Vagina (tissue), 2 donors: ENCODE measurements at regions not wholly inside any gene's neighbourhood (a gene's known extent, or its start where the extent isn't known, plus 50 kb on each side); places are given as distances from the start of the nearest gene placed in this dataset.

Experiments
- DNase-seq, 2 donors: peaks; one replicate each; pipeline ENCODE4 v3.0.0-alpha.2; 2017; ENCODE audit errors: extremely low spot score in 2 of 2
- H3K27ac ChIP-seq: fragments of 200-600 bp; sonication (generic); one replicate; pipeline ENCODE4 v1.5.1; 2019
- H3K27me3 ChIP-seq: fragments of 200-600 bp; sonication (generic); one replicate; pipeline ENCODE4 v1.5.1; 2019
- H3K36me3 ChIP-seq, 2 donors: fragments of 200-600 bp; sonication (generic); one replicate each; pipeline ENCODE4 v1.5.1; 2017 to 2019
- H3K4me1 ChIP-seq: fragments of 200-600 bp; sonication (generic); one replicate; pipeline ENCODE4 v1.5.1; 2019
- H3K4me3 ChIP-seq, 2 donors: fragments of 200-600 bp; sonication (generic); 1 replicate in 1 of 2; 2 replicates in 1 of 2; pipeline ENCODE4 v1.5.1; 2016 to 2019
- H3K9me3 ChIP-seq: fragments of 200-600 bp; sonication (generic); one replicate; pipeline ENCODE4 v1.5.1; 2019
- POLR2A ChIP-seq, 2 donors: fragments of 450-650 bp; IDR thresholded peaks; one replicate each; pipeline ENCODE4 v1.6.1; 2017; ENCODE audit warnings: antibody characterized with exemption in 2 of 2, mild to moderate bottlenecking in 2 of 2, moderate library complexity in 2 of 2
- POLR2AphosphoS5 ChIP-seq, 2 donors: sonication (generic); formaldehyde crosslinking; IDR thresholded peaks; one replicate each; pipeline ENCODE4 v1.9.0; 2017; ENCODE audit warnings: antibody characterized with exemption in 2 of 2, mild to moderate bottlenecking in 2 of 2, low read depth in 1 of 2; ENCODE audit not compliant: insufficient read depth in 1 of 2
- intact Hi-C: fragments of 100-400 bp; cut with DNase I; formaldehyde crosslinking; loops from one replicate; pipeline ENCODE4 v1.15.1; 2023
- TF ChIP-seq, protein P1 (sequence below), 3 experiments: fragments of 450-650 bp in 2 of 3; fragments of 200-600 bp in 1 of 3; sonication (generic) in 1 of 3; IDR thresholded peaks; one replicate each; pipeline ENCODE4 v1.5.1; 2017 to 2019; ENCODE audit warnings: antibody characterized with exemption in 3 of 3, mild to moderate bottlenecking in 2 of 3, moderate library complexity in 2 of 3

GRCh38 chr13:84050536-84050935 is 168.3 kb upstream of the SLITRK1 start:
- H3K9me3 ChIP-seq: no peaks in the 10 kb centered on the region
- H3K27me3 ChIP-seq: no peaks in the 10 kb centered on the region
- no peaks in the 10 kb centered on the region for H3K36me3 ChIP-seq
- H3K4me1 ChIP-seq: no peaks in the 10 kb centered on the region
- TF ChIP-seq, protein P1, sequence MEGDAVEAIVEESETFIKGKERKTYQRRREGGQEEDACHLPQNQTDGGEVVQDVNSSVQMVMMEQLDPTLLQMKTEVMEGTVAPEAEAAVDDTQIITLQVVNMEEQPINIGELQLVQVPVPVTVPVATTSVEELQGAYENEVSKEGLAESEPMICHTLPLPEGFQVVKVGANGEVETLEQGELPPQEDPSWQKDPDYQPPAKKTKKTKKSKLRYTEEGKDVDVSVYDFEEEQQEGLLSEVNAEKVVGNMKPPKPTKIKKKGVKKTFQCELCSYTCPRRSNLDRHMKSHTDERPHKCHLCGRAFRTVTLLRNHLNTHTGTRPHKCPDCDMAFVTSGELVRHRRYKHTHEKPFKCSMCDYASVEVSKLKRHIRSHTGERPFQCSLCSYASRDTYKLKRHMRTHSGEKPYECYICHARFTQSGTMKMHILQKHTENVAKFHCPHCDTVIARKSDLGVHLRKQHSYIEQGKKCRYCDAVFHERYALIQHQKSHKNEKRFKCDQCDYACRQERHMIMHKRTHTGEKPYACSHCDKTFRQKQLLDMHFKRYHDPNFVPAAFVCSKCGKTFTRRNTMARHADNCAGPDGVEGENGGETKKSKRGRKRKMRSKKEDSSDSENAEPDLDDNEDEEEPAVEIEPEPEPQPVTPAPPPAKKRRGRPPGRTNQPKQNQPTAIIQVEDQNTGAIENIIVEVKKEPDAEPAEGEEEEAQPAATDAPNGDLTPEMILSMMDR (IDR thresholded peaks at IDR 0.05): no peak
- TF ChIP-seq POLR2AphosphoS5 (IDR thresholded peaks at IDR 0.05; ENCODE audit: insufficient read depth in 1 of 2, low read depth in 1 of 2) (no peak), POLR2A (IDR thresholded peaks at IDR 0.05) (no peak)
- H3K27ac ChIP-seq: no peak overlapping the region
- intact Hi-C loops: no loop called here
- no peak overlapping the region for H3K4me3 ChIP-seq
- no peak for DNase-seq

DNA sequence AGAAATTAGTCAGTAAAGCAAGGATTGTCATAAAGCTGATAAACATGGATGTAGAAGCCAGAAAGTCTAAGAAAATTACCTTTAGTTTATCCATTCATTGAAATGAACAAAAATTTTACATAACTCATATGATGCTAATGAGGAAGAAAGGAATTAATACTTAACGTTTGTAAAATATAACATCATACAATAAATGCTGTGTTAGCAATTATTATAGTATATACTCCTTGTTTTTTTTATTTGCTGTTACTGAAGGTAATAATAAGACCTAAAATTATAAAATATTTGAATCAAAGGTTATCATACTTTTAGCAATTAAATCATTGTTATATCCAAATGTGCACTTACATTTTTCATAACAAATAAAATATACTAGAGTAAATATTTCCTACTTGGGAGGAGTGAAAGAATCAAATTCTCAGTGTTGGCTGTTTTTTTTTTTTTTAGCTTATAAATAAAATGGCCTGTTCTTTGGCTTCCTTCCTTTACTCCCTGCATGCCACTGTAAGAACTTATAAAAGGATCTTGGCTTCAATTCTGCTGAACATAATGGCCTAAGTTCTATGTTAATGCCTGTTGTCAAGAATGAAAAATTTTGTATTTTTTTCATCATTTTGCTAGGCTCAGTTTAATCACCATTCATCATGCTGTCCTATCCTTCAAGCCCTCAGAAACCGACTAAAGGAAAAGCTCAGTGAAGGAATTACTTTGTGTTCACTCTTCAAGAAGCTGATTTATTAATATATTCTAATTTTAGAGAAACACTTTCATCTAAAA is 167.4 kb upstream of the SLITRK1 start:
- Histone ChIP-seq H3K4me1 (no peaks in the 10 kb centered on the region), H3K9me3 (no peaks in the 10 kb centered on the region), H3K36me3 (no peaks in the 10 kb centered on the region), H3K27ac (no peak overlapping the region), H3K4me3 (no peak overlapping the region), H3K27me3 (no peaks in the 10 kb centered on the region)
- TF ChIP-seq, protein P1 (IDR thresholded peaks at IDR 0.05): no peak
- TF ChIP-seq POLR2A (IDR thresholded peaks at IDR 0.05) (no peak), POLR2AphosphoS5 (IDR thresholded peaks at IDR 0.05; ENCODE audit: insufficient read depth in 1 of 2, low read depth in 1 of 2) (no peak)
- intact Hi-C loops: no loop called here
- no peak for DNase-seq

GRCh38 chr13:84044805-84045204 is 162.5 kb upstream of the SLITRK1 start:
- no peak overlapping the region for H3K27ac ChIP-seq
- no peaks in the 10 kb centered on the region for H3K9me3 ChIP-seq
- DNase-seq: no peak
- no peaks in the 10 kb centered on the region for H3K36me3 ChIP-seq
- TF ChIP-seq POLR2AphosphoS5 (IDR thresholded peaks at IDR 0.05; ENCODE audit: insufficient read depth in 1 of 2, low read depth in 1 of 2): no peak
- no peak for TF ChIP-seq POLR2A (IDR thresholded peaks at IDR 0.05)
- TF ChIP-seq, protein P1 (IDR thresholded peaks at IDR 0.05): no peak
- no peaks in the 10 kb centered on the region for H3K27me3 ChIP-seq
- intact Hi-C loops: no loop called here
- no peaks in the 10 kb centered on the region for H3K4me1 ChIP-seq
- H3K4me3 ChIP-seq: no peak overlapping the region

DNA sequence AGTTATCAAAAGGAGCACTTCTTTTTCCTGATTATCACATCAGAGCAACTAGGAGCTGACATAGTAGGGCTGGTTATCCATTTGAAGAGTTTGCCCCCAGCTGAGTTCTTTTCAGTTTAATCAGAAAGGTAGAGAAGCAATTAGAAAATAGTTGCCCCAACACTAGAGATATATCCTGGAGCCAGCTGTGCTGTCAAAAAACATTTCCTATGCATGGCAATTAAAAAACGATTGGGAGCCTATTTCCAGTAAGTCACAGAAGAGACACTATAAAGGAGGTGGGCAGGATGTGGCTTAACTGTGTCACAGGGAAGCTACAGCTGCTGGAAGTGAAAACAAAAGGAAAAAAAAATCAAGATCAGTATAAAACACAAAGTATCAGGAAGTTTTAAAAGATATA is 155.7 kb upstream of the SLITRK1 start:
- DNase-seq: no peak
- intact Hi-C loops: no loop called here
- no peaks in the 10 kb centered on the region for H3K36me3 ChIP-seq
- no peaks in the 10 kb centered on the region for H3K4me1 ChIP-seq
- no peaks in the 10 kb centered on the region for H3K9me3 ChIP-seq
- H3K27me3 ChIP-seq: no peaks in the 10 kb centered on the region
- TF ChIP-seq, protein P1 (IDR thresholded peaks at IDR 0.05): no peak
- TF ChIP-seq POLR2A (IDR thresholded peaks at IDR 0.05) (no peak), POLR2AphosphoS5 (IDR thresholded peaks at IDR 0.05; ENCODE audit: insufficient read depth in 1 of 2, low read depth in 1 of 2) (no peak)
- no peak overlapping the region for H3K4me3 ChIP-seq
- H3K27ac ChIP-seq: no peak overlapping the region

DNA sequence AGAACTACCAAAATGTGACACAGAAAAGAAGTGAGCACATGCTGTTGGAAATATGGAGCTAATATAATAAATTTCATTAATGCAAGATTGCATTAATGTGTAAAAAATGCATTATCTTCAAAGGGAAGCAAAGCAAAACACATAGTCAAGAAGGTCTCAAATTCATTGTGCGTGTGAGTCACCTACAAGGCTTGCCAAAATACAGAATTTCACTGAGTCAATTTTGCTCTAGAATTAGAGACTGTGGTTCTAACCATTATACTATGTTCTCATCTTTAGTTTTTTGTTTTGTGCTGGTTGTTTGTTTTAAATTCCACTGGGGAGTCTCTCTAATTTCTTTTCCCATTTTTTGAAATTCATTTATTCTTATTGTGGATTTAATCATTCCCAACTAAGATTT is 149.8 kb upstream of the SLITRK1 start:
- Histone ChIP-seq H3K27me3 (no peaks in the 10 kb centered on the region), H3K4me1 (no peaks in the 10 kb centered on the region), H3K4me3 (no peak overlapping the region), H3K27ac (no peak overlapping the region), H3K9me3 (no peaks in the 10 kb centered on the region), H3K36me3 (no peaks in the 10 kb centered on the region)
- DNase-seq: no peak
- TF ChIP-seq POLR2AphosphoS5 (IDR thresholded peaks at IDR 0.05; ENCODE audit: insufficient read depth in 1 of 2, low read depth in 1 of 2): no peak
- TF ChIP-seq, protein P1 (IDR thresholded peaks at IDR 0.05): no peak
- no peak for TF ChIP-seq POLR2A (IDR thresholded peaks at IDR 0.05)
- intact Hi-C loops: no loop called here
